ENCODE measurements at regions not wholly inside any gene's neighbourhood (a gene's known extent, or its start where the extent isn't known, plus 50 kb on each side); places are given as distances from the start of the nearest gene placed in this dataset.

DNA sequence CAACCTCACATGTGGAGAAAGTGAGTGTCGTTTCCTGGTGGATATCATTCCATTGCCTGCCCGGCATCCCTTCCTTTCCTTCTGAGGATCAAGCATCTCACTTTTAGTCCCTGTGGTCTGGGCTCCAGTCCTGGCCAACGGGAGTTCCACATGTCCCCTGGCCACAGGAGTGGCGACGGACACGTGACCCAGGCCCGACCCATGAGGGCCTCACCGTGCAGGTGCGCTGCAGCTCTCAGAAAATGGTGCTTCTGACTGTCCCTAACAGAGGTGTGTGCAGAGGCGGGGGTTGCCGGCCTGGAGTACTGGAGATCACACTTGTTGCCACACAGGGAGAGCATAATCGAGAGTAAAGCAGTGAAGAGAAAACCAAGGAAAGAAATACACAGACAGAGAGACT, 476.9 kb upstream of the FRG1 start:
- TF ChIP-seq, protein P1, sequence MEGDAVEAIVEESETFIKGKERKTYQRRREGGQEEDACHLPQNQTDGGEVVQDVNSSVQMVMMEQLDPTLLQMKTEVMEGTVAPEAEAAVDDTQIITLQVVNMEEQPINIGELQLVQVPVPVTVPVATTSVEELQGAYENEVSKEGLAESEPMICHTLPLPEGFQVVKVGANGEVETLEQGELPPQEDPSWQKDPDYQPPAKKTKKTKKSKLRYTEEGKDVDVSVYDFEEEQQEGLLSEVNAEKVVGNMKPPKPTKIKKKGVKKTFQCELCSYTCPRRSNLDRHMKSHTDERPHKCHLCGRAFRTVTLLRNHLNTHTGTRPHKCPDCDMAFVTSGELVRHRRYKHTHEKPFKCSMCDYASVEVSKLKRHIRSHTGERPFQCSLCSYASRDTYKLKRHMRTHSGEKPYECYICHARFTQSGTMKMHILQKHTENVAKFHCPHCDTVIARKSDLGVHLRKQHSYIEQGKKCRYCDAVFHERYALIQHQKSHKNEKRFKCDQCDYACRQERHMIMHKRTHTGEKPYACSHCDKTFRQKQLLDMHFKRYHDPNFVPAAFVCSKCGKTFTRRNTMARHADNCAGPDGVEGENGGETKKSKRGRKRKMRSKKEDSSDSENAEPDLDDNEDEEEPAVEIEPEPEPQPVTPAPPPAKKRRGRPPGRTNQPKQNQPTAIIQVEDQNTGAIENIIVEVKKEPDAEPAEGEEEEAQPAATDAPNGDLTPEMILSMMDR (IDR thresholded peaks at IDR 0.05; ENCODE audit: borderline replicate concordance, control extremely low read depth, extremely low read depth, insufficient read depth, missing control alignments) = no peak
- no peak for DNase-seq (ENCODE audit: low spot score)
- in situ Hi-C loops (cut with MboI; ENCODE audit: low sequenced_read_pairs, unreplicated experiment) = no loop called here

DNA sequence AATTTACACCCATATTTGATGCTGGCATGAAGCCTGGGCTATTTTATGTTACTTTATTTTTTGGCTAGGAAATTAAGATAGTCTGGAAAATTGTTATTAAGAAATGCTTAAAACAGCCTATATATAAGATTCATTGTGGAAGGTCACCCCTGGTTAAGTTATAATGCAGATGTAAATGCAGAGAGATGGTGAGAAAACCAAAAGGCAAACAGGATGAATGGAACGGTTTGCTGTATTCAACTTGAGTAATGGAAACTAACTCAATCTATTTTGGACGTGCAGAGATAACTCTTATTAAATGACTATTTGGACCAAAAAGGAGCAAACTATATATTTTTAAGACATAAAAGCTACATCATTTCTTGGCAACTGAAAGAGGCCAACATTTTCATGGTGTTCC, 446.3 kb upstream of the FRG1 start:
- TF ChIP-seq, protein P1 (IDR thresholded peaks at IDR 0.05; ENCODE audit: borderline replicate concordance, control extremely low read depth, extremely low read depth, insufficient read depth, missing control alignments) = no peak
- in situ Hi-C loops (cut with MboI; ENCODE audit: low sequenced_read_pairs, unreplicated experiment) = no loop called here
- no peak for DNase-seq (ENCODE audit: low spot score)

DNA sequence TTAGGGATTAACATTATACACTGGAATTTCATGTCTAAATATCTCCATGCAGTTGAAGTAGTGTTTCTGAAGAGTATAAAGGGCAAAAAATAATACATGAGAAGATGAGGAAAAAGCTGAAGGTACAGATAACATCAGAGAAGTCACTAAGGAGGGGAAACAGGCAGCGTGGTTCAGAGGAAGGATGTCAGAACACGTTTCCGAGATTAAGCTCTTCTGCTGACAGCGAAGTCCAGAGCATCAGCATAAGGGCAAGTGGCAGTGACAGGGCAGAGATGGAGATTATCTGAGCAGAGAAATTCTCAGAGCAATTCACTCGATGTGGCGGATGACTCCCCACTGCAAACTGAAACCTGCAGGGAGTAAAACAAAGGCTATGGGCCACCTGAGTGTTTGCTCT, 443.2 kb upstream of the FRG1 start:
- in situ Hi-C loops (cut with MboI; ENCODE audit: low sequenced_read_pairs, unreplicated experiment) = no loop called here
- TF ChIP-seq, protein P1 (IDR thresholded peaks at IDR 0.05; ENCODE audit: borderline replicate concordance, control extremely low read depth, extremely low read depth, insufficient read depth, missing control alignments) = no peak
- no peak for DNase-seq (ENCODE audit: low spot score)

DNA sequence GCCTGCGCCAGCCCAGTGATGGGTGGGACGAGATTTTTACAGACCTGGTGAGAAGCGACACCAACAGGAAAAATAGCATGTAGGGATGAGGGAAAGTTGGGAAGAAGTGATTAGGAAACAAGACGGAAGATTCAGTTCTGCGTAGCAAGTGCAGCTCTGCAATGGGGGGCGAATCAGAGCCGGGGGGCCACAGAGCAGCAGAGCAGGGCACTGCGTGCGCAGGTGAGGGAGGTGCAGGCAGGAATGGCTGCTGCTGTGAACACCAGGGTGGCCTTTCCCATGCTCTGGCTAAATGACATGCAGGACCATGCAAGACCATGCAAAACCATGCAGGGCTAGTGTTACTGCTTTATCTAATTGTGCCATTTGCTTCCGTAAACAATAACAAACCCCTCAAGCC, 442.7 kb upstream of the FRG1 start:
- in situ Hi-C loops (cut with MboI; ENCODE audit: low sequenced_read_pairs, unreplicated experiment) = no loop called here
- TF ChIP-seq, protein P1 (IDR thresholded peaks at IDR 0.05; ENCODE audit: borderline replicate concordance, control extremely low read depth, extremely low read depth, insufficient read depth, missing control alignments) = no peak
- no peak for DNase-seq (ENCODE audit: low spot score)

DNA sequence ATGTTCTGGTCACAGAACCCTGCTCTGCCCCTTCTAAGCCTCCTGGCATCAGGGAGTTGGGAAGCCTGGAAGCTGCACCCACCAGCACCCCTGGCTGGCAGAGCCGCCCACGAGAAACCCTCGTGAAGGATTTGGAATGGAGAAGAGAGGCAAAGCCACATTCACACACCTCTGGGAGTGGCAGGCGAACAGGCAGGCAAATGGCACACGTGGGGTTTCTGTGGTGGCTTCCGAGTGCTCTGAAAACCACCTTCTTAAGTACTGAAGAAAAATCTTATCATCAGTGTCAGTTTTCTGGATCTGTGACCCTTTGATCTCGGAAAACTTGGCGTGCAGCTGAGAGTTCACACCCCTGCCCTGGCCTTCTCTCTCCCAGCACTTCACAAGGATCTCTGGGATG, 442.2 kb upstream of the FRG1 start:
- in situ Hi-C loops (cut with MboI; ENCODE audit: low sequenced_read_pairs, unreplicated experiment) = no loop called here
- TF ChIP-seq, protein P1 (IDR thresholded peaks at IDR 0.05; ENCODE audit: borderline replicate concordance, control extremely low read depth, extremely low read depth, insufficient read depth, missing control alignments) = no peak
- no peak for DNase-seq (ENCODE audit: low spot score)

DNA sequence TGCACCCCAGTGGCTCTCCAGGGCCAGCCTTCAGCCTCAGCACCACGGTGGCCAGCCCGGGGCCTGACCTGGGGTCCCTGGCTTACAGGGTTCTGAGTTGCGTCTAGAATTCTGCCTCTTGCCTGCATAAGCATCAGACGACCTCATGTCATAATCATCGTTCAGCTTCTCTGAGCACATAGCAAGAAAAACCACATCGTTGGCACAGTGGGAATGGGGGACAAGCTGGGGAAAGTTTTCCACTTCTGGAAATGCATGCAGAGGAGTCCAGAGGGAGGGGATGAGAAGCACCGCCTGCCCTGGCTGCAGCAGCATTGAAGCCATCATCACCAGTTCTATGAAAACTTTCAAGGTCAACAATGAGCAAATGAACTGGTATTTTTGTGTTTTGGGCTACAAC, 441.0 kb upstream of the FRG1 start:
- in situ Hi-C loops (cut with MboI; ENCODE audit: low sequenced_read_pairs, unreplicated experiment) = no loop called here
- TF ChIP-seq, protein P1 (IDR thresholded peaks at IDR 0.05; ENCODE audit: borderline replicate concordance, control extremely low read depth, extremely low read depth, insufficient read depth, missing control alignments) = no peak
- no peak for DNase-seq (ENCODE audit: low spot score)

DNA sequence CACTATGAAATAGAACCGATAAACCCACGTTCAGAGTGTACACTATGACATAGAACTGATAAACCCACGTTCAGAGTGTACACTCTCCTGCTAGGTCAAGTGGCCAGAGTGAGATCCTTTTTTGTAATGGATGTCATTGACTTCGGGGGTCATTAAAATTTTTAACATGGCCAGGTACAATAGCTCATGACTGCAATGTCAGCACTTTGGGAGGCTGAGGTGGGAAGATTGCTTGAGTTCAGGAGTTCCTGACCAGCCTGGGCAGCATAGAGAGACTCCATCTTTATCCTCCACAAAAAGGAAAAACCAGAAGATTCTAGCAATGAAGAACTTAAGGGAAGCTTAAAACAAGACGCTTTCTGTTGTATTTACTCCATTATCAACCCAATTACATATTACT, 439.7 kb upstream of the FRG1 start:
- TF ChIP-seq, protein P1 (IDR thresholded peaks at IDR 0.05; ENCODE audit: borderline replicate concordance, control extremely low read depth, extremely low read depth, insufficient read depth, missing control alignments) = no peak
- no peak for DNase-seq (ENCODE audit: low spot score)
- in situ Hi-C loops (cut with MboI; ENCODE audit: low sequenced_read_pairs, unreplicated experiment) = no loop called here
